ENCODE measurements at regions not wholly inside any gene's neighbourhood (a gene's known extent, or its start where the extent isn't known, plus 50 kb on each side); places are given as distances from the start of the nearest gene placed in this dataset.

- TF ChIP-seq NFE2L2 (conservative IDR thresholded peaks at IDR 0.05; ENCODE audit: low read length) (no peak), POLR2A (IDR thresholded peaks at IDR 0.05; ENCODE audit: low read length) (no peak), MAFK (IDR thresholded peaks at IDR 0.05; ENCODE audit: partially characterized antibody) (no peak), RAD21 (conservative IDR thresholded peaks at IDR 0.05 in 1 of 2, IDR thresholded peaks at IDR 0.05 in 1 of 2) (no peak), HOXB5 (CRISPR knock-in tag; IDR thresholded peaks at IDR 0.05) (no peak), NPAS2 (CRISPR knock-in tag; IDR thresholded peaks at IDR 0.05; ENCODE audit: borderline replicate concordance) (no peak), MAZ (IDR thresholded peaks at IDR 0.05; ENCODE audit: borderline replicate concordance, low read depth, low read length) (no peak), TFCP2L1 (CRISPR knock-in tag; IDR thresholded peaks at IDR 0.05) (no peak), RFX5 (IDR thresholded peaks at IDR 0.05) (no peak)
Observed at GRCh38 chr14:44771496-44771895, 190.3 kb downstream of the KLHL28 start (continued).

- TF ChIP-seq ATOH8 (CRISPR knock-in tag; IDR thresholded peaks at IDR 0.05; ENCODE audit: low read depth) (no peak), POLR2AphosphoS2 (conservative IDR thresholded peaks at IDR 0.05; ENCODE audit: low read length) (no peak), BHLHE40 (IDR thresholded peaks at IDR 0.05; ENCODE audit: low read depth, low read length) (no peak), CBX2 (IDR thresholded peaks at IDR 0.05; ENCODE audit: borderline replicate concordance, low read depth) (no peak), RAD21 (conservative IDR thresholded peaks at IDR 0.05 in 1 of 2, IDR thresholded peaks at IDR 0.05 in 1 of 2) (no peak), USF2 (IDR thresholded peaks at IDR 0.05) (no peak), ZNF302 (CRISPR knock-in tag; IDR thresholded peaks at IDR 0.05) (no peak), RARB (CRISPR knock-in tag; IDR thresholded peaks at IDR 0.05) (no peak), HOXB5 (CRISPR knock-in tag; IDR thresholded peaks at IDR 0.05) (no peak), ESRRA (IDR thresholded peaks at IDR 0.05; ENCODE audit: borderline replicate concordance, low read length) (no peak)
- DNase-seq (ENCODE audit: low read depth in 1 of 2, low spot score in 1 of 2), result no peak
- H3K9me3 ChIP-seq, result no peaks in the 10 kb centered on the region
- POLR2A ChIA-PET, result no interaction called here
- no peak overlapping the region for H3K4me2 ChIP-seq
- no peaks in the 10 kb centered on the region for H3K4me1 ChIP-seq
- H3K4me3 ChIP-seq, result no peak overlapping the region
- WGBS (ENCODE audit: missing lambda C conversion rate), result 8% methylated on average over 3 of the region's 3 CpGs
- H3K27ac ChIP-seq, result no peak overlapping the region
- no peak for ATAC-seq
- CTCF ChIA-PET, result no interaction called here
- no peak for FAIRE-seq
Observed at GRCh38 chr14:44770201-44770600, 191.5 kb downstream of the KLHL28 start.

GRCh38 chr14:44768935-44769334 is 192.8 kb downstream of the KLHL28 start:
- POLR2A ChIA-PET, result no interaction called here
- TF ChIP-seq PBX3 (IDR thresholded peaks at IDR 0.05) (no peak), PHF8 (IDR thresholded peaks at IDR 0.05; ENCODE audit: borderline replicate concordance, low read depth) (no peak)
- Histone ChIP-seq H3K9me3 (no peaks in the 10 kb centered on the region), H3K4me3 (no peak overlapping the region), H3K4me1 (no peaks in the 10 kb centered on the region), H3K27ac (no peak overlapping the region), H3K4me2 (no peak overlapping the region)
- ATAC-seq, result no peak
- WGBS (ENCODE audit: missing lambda C conversion rate), result 3% methylated on average over 1 of the region's 1 CpG
- DNase-seq (ENCODE audit: low read depth in 1 of 2, low spot score in 1 of 2), result no peak
- CTCF ChIA-PET, result no interaction called here
- no peak for FAIRE-seq

- 39% methylated on average over 5 of the region's 5 CpGs for WGBS (ENCODE audit: missing lambda C conversion rate)
- Histone ChIP-seq H3K27ac (no peak overlapping the region), H3K9me3 (no peaks in the 10 kb centered on the region), H3K4me3 (no peak overlapping the region), H3K4me2 (no peak overlapping the region), H3K4me1 (no peaks in the 10 kb centered on the region)
- ChIA-PET POLR2A (no interaction called here), CTCF (no interaction called here)
- FAIRE-seq (no peak), DNase-seq (ENCODE audit: low read depth in 1 of 2, low spot score in 1 of 2) (no peak), ATAC-seq (no peak)
- TF ChIP-seq HOXA7 (CRISPR knock-in tag; IDR thresholded peaks at IDR 0.05), result no peak
- TF ChIP-seq HDAC2 (IDR thresholded peaks at IDR 0.05), result no peak
- TF ChIP-seq FOXS1 (CRISPR knock-in tag; IDR thresholded peaks at IDR 0.05), result no peak
- no peak for TF ChIP-seq EHMT2 (IDR thresholded peaks at IDR 0.05; ENCODE audit: low read depth)
- no peak for TF ChIP-seq CTCF (IDR thresholded peaks at IDR 0.05)
Observed at GRCh38 chr14:44767646-44768173, 194.0 kb downstream of the KLHL28 start.
